Nephron progenitor cell (in vitro differentiated cells): ENCODE measurements at regions not wholly inside any gene's neighbourhood (a gene's known extent, or its start where the extent isn't known, plus 50 kb on each side); places are given as distances from the start of the nearest gene placed in this dataset.

Experiments
- DNase-seq: peaks from one replicate; pipeline ENCODE4 v3.0.0; 2021
- H3K27ac Mint-ChIP-seq: 2 replicates; pipeline ENCODE4 v1.8.0; 2021; ENCODE audit warnings: mild to moderate bottlenecking, moderate library complexity, mixed read lengths
- H3K27me3 Mint-ChIP-seq: 2 replicates; pipeline ENCODE4 v1.8.0; 2021; ENCODE audit warnings: mild to moderate bottlenecking, low read depth, mixed read lengths; ENCODE audit not compliant: poor library complexity
- H3K36me3 Mint-ChIP-seq: 2 replicates; pipeline ENCODE4 v1.8.0; 2021; ENCODE audit warnings: low read depth, mixed read lengths
- H3K4me1 Mint-ChIP-seq: 2 replicates; pipeline ENCODE4 v1.8.0; 2021; ENCODE audit warnings: mixed read lengths
- H3K4me3 Mint-ChIP-seq: 2 replicates; pipeline ENCODE4 v1.8.0; 2021; ENCODE audit warnings: mild to moderate bottlenecking, moderate library complexity, mixed read lengths
- H3K9me3 Mint-ChIP-seq: 2 replicates; pipeline ENCODE4 v1.8.0; 2021; ENCODE audit warnings: mild to moderate bottlenecking, moderate library complexity, mixed read lengths
- TF ChIP-seq, protein P1 (sequence below): fragments of 200-600 bp; sonication (generic); IDR thresholded peaks from 2 replicates; pipeline ENCODE4 v1.5.0; 2021; ENCODE audit warnings: antibody characterized with exemption

- DNase-seq = no peak
- H3K4me3 Mint-ChIP-seq = no peak overlapping the region
- TF ChIP-seq, protein P1, sequence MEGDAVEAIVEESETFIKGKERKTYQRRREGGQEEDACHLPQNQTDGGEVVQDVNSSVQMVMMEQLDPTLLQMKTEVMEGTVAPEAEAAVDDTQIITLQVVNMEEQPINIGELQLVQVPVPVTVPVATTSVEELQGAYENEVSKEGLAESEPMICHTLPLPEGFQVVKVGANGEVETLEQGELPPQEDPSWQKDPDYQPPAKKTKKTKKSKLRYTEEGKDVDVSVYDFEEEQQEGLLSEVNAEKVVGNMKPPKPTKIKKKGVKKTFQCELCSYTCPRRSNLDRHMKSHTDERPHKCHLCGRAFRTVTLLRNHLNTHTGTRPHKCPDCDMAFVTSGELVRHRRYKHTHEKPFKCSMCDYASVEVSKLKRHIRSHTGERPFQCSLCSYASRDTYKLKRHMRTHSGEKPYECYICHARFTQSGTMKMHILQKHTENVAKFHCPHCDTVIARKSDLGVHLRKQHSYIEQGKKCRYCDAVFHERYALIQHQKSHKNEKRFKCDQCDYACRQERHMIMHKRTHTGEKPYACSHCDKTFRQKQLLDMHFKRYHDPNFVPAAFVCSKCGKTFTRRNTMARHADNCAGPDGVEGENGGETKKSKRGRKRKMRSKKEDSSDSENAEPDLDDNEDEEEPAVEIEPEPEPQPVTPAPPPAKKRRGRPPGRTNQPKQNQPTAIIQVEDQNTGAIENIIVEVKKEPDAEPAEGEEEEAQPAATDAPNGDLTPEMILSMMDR = no peak
- no peaks in the 10 kb centered on the region for H3K36me3 Mint-ChIP-seq
- no peak overlapping the region for H3K27ac Mint-ChIP-seq
- no peaks in the 10 kb centered on the region for H3K9me3 Mint-ChIP-seq
- H3K4me1 Mint-ChIP-seq = no peaks in the 10 kb centered on the region
- no peaks in the 10 kb centered on the region for H3K27me3 Mint-ChIP-seq
Observed at GRCh38 chr4:116531870-116532269, 553.5 kb downstream of the TRAM1L1 start.

GRCh38 chr4:116531026-116531425, 554.4 kb downstream of the TRAM1L1 start:
- no peak for DNase-seq
- Mint-ChIP-seq H3K36me3 (no peaks in the 10 kb centered on the region), H3K4me3 (no peak overlapping the region), H3K27me3 (no peaks in the 10 kb centered on the region), H3K27ac (no peak overlapping the region), H3K4me1 (no peaks in the 10 kb centered on the region), H3K9me3 (no peaks in the 10 kb centered on the region)
- TF ChIP-seq, protein P1 = no peak

DNA sequence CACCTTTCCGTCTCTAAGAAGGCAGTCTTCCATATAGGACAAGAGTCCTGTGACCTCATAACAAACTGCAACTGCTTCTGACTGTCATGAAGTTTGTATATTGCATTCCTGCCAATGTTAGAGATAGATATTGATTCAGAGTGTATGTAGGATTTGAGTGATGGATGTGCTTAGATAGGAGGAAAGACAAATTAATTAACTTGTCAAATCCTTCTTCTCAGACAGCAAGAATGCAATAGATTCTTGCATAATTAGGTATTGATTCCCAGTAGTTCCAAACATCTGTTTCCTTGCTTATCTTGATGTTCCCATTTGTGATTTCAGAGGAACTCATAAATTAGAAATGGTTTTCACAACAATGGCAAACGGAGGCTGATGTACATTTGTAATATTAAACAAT, 555.3 kb downstream of the TRAM1L1 start:
- H3K36me3 Mint-ChIP-seq = no peaks in the 10 kb centered on the region
- H3K4me3 Mint-ChIP-seq = no peak overlapping the region
- H3K27ac Mint-ChIP-seq = no peak overlapping the region
- DNase-seq = no peak
- TF ChIP-seq, protein P1 = no peak
- no peaks in the 10 kb centered on the region for H3K4me1 Mint-ChIP-seq
- H3K9me3 Mint-ChIP-seq = no peaks in the 10 kb centered on the region
- no peaks in the 10 kb centered on the region for H3K27me3 Mint-ChIP-seq

GRCh38 chr4:116529129-116529528, 556.2 kb downstream of the TRAM1L1 start:
- TF ChIP-seq, protein P1 = no peak
- no peaks in the 10 kb centered on the region for H3K27me3 Mint-ChIP-seq
- no peaks in the 10 kb centered on the region for H3K36me3 Mint-ChIP-seq
- H3K4me3 Mint-ChIP-seq = no peak overlapping the region
- no peak overlapping the region for H3K27ac Mint-ChIP-seq
- H3K4me1 Mint-ChIP-seq = no peaks in the 10 kb centered on the region
- no peaks in the 10 kb centered on the region for H3K9me3 Mint-ChIP-seq
- DNase-seq = no peak

DNA sequence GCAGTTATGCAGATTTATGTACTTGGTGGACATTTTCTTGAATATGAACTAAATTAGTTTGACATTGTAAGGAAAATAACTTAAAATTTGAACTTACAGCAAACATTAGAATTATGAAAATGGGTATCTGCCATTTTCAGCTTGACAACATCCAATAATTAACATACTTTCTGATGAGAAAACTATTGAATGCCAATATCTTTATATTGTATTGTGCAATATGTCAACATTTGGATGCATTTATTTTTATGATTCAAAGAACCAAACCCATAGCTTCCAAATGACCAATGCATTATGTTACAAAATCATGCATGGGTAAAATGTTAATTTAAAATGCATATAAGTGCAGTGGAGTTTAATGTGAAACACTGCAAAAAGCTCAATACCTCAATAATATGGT, 562.5 kb downstream of the TRAM1L1 start:
- H3K4me1 Mint-ChIP-seq = no peaks in the 10 kb centered on the region
- H3K27ac Mint-ChIP-seq = no peak overlapping the region
- no peaks in the 10 kb centered on the region for H3K9me3 Mint-ChIP-seq
- no peaks in the 10 kb centered on the region for H3K27me3 Mint-ChIP-seq
- TF ChIP-seq, protein P1 = no peak
- DNase-seq = no peak
- no peak overlapping the region for H3K4me3 Mint-ChIP-seq
- no peaks in the 10 kb centered on the region for H3K36me3 Mint-ChIP-seq

- Mint-ChIP-seq H3K27me3 (no peaks in the 10 kb centered on the region), H3K4me1 (no peaks in the 10 kb centered on the region), H3K9me3 (no peaks in the 10 kb centered on the region), H3K4me3 (no peak overlapping the region), H3K36me3 (no peaks in the 10 kb centered on the region), H3K27ac (no peak overlapping the region)
- TF ChIP-seq, protein P1 = no peak
- no peak for DNase-seq
Observed at GRCh38 chr4:116520886-116521285, 564.5 kb downstream of the TRAM1L1 start.
